ENCODE measurements at regions not wholly inside any gene's neighbourhood (a gene's known extent, or its start where the extent isn't known, plus 50 kb on each side); places are given as distances from the start of the nearest gene placed in this dataset.

DNA sequence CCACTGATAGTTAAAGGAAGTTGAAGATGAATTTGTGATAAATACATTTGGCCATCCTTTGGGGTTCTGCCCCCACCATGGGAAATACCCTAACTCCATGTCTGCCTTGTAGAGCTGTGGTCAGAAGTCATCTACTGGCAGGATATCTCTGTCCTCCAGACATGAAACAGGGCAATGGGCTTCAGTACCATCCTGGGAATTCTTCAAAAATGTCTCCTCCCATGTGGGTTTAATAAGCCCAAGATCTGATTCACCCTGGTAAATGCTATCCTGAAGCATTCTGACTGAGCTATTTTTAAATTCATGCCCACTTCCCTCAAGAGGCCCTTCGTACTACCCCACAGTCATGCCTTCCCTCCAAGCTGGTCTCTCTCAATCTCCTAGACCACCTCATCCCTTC lies 113.7 kb upstream of the SLC25A36 start:
- Histone ChIP-seq H3K4me3 (no peak overlapping the region), H3K27ac (no peak overlapping the region), H3K4me1 (peaks cover 0 to 6% (median 0%) of the 10 kb centered on the region in 12 donors), H3K9me3 (no peaks in the 10 kb centered on the region), H3K27me3 (peaks cover 0 to 11% (median 0%) of the 10 kb centered on the region in 9 donors), H3K36me3 (no peaks in the 10 kb centered on the region)
- TF ChIP-seq CTCF (IDR thresholded peaks at IDR 0.05) (no peak), POLR2A (IDR thresholded peaks at IDR 0.05) (no peak)
- ATAC-seq (no peak), DNase-seq (no peak)
- whole genome bisulfite sequencing, 4 donors = 48 to 55% (median 51%) methylated on average over 1 of the region's 1 CpG
- intact Hi-C loops (cut with DNase I) = no loop called here

DNA sequence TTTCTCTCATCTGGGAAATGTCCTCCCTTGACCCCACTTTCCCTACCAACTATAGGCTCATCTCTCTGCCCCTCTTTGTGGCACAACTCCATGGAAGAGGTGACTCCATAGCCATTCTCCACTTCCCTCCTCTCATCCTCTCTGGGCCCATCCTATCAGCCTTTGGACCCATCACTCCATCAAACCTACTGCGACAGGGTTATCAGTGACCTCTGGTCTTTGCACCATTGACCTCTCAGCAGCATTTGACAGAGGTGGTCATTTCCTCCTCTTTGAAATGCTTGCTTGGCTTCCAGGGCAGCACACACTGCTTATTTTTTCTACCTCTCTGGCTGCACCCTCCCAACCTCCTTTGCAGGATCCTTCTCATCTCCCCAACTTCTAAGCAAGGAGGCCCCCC lies 113.1 kb upstream of the SLC25A36 start:
- H3K27ac ChIP-seq = no peak overlapping the region
- DNase-seq (no peak), ATAC-seq (no peak)
- intact Hi-C loops (cut with DNase I) = no loop called here
- H3K4me1 ChIP-seq = peaks cover 0 to 7% (median 0%) of the 10 kb centered on the region in 12 donors
- TF ChIP-seq POLR2A (IDR thresholded peaks at IDR 0.05) (no peak), CTCF (IDR thresholded peaks at IDR 0.05) (no peak)
- 25 to 63% (median 35%) methylated on average over 1 of the region's 1 CpG for WGBS, 4 donors
- H3K9me3 ChIP-seq = no peaks in the 10 kb centered on the region
- H3K36me3 ChIP-seq = no peaks in the 10 kb centered on the region
- H3K4me3 ChIP-seq = no peak overlapping the region
- peaks cover 0 to 11% (median 0%) of the 10 kb centered on the region in 9 donors for H3K27me3 ChIP-seq

GRCh38 chr3:140829796-140830195 lies 111.8 kb upstream of the SLC25A36 start:
- peaks cover 0 to 7% (median 0%) of the 10 kb centered on the region in 12 donors for H3K4me1 ChIP-seq
- H3K9me3 ChIP-seq = no peaks in the 10 kb centered on the region
- no peak overlapping the region for H3K4me3 ChIP-seq
- no peak for TF ChIP-seq POLR2A (IDR thresholded peaks at IDR 0.05)
- TF ChIP-seq CTCF (IDR thresholded peaks at IDR 0.05) = no peak
- no peak for DNase-seq
- H3K36me3 ChIP-seq = no peaks in the 10 kb centered on the region
- intact Hi-C loops (cut with DNase I) = no loop called here
- H3K27ac ChIP-seq = no peak overlapping the region
- WGBS, 4 donors = 90 to 97% (median 94%) methylated on average over 1 of the region's 1 CpG
- peaks cover 0 to 18% (median 0%) of the 10 kb centered on the region in 9 donors for H3K27me3 ChIP-seq
- no peak for ATAC-seq

DNA sequence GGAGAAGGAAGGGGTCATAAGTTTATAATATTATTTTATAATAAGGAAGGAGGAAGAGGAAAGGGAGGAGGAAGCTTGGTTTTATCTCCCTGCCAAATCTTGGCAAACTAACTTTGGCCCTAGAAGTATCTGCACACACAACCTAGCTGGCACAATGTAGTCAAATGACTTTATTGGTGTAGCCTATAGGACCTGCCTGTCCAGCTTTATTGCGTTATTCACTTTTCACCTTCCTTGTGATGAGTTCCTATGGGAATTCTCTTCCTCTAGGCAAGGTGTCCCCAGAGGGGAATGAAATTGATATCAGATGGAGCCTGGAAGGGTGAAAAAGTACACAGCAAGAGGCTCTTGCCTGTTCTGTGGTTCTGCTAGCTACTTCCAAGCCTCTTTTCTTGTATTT lies 111.2 kb upstream of the SLC25A36 start:
- H3K27me3 ChIP-seq = peaks cover 0 to 18% (median 0%) of the 10 kb centered on the region in 9 donors
- H3K4me1 ChIP-seq = peaks cover 0 to 7% (median 0%) of the 10 kb centered on the region in 12 donors
- WGBS, 4 donors = 40 to 88% (median 84%) methylated on average over 1 of the region's 1 CpG
- H3K4me3 ChIP-seq = no peak overlapping the region
- no peak for TF ChIP-seq POLR2A (IDR thresholded peaks at IDR 0.05)
- no peaks in the 10 kb centered on the region for H3K9me3 ChIP-seq
- no peaks in the 10 kb centered on the region for H3K36me3 ChIP-seq
- DNase-seq = no peak
- no peak overlapping the region for H3K27ac ChIP-seq
- intact Hi-C loops (cut with DNase I) = no loop called here
- ATAC-seq = no peak

DNA sequence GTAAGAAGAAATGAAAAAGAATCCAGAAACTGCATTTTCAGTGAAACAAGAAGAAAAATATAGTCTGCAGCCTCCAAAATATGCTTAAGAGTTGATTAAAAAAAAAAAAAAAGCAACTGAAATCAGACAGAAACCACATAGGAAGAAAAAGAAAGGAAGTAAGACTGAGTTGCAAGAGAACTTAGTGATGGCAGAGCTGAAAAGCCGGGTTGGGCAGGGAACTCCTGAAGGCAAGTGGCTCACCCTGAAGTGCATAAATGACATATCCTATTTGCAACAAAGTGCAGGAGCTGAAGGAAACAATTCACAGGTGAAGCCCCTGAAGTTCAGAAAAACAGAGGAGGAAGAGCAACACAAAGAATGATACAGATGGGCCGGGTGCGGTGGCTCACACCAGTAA lies 108.8 kb upstream of the SLC25A36 start:
- H3K4me3 ChIP-seq = no peak overlapping the region
- H3K9me3 ChIP-seq = no peaks in the 10 kb centered on the region
- peaks cover 0 to 7% (median 0%) of the 10 kb centered on the region in 12 donors for H3K4me1 ChIP-seq
- H3K27me3 ChIP-seq = peaks cover 0 to 18% (median 0%) of the 10 kb centered on the region in 9 donors
- DNase-seq (no peak), ATAC-seq (no peak)
- intact Hi-C loops (cut with DNase I) = no loop called here
- H3K27ac ChIP-seq = no peak overlapping the region
- no peaks in the 10 kb centered on the region for H3K36me3 ChIP-seq
- 80 to 85% (median 85%) methylated on average over 3 of the region's 3 CpGs for WGBS, 4 donors
- TF ChIP-seq CTCF (IDR thresholded peaks at IDR 0.05) = no peak
- no peak for TF ChIP-seq POLR2A (IDR thresholded peaks at IDR 0.05)

All from heart left ventricle (tissue), 16 donors.